ENCODE measurements at regions not wholly inside any gene's neighbourhood (a gene's known extent, or its start where the extent isn't known, plus 50 kb on each side); places are given as distances from the start of the nearest gene placed in this dataset.

DNA sequence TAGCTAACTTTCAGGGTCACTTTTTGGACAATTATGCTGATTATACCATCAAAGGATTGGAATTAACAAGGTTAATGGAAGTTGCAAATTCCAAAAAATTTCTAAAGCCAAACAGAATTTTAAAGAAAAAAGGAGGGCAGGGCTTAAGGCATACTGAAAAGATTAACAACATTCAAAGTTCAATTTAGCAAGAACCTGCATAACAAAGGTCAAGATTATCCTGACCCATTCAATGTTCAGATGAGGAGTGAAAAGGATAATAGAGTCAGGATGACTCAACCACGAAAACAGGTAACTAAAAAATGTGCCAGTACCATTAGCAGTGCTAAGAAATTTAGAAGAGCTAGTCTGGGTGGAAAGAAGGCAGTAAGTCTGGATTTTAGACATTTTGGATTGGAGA lies 139.8 kb upstream of the HNMT start:
- no peak for DNase-seq (ENCODE audit: low read depth)

- no peak for DNase-seq (ENCODE audit: low read depth)
These were observed 137.6 kb upstream of the HNMT start for GRCh38 chr2:137826373-137827372.

GRCh38 chr2:137828624-137829023 lies 135.6 kb upstream of the HNMT start:
- DNase-seq (ENCODE audit: low read depth): no peak

DNA sequence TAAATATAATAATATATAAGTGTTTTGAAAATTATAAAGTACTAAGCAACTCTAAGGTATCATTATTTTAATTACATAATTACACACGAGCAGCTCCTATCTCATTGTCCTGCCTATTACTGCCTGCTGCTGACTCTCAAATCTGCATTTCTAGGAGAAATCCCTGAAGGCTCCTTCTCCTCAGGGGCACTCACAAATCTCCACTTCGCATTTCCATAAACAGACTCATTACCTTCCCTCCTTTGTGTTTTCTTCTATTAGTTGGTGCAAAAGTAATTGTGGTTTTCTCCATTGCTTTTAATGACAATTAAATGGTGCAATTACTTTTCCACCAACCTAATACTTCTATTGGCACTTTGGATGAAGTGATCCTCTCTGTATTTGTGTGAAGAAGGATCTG lies 135.0 kb upstream of the HNMT start:
- DNase-seq (ENCODE audit: low read depth): no peak

DNA sequence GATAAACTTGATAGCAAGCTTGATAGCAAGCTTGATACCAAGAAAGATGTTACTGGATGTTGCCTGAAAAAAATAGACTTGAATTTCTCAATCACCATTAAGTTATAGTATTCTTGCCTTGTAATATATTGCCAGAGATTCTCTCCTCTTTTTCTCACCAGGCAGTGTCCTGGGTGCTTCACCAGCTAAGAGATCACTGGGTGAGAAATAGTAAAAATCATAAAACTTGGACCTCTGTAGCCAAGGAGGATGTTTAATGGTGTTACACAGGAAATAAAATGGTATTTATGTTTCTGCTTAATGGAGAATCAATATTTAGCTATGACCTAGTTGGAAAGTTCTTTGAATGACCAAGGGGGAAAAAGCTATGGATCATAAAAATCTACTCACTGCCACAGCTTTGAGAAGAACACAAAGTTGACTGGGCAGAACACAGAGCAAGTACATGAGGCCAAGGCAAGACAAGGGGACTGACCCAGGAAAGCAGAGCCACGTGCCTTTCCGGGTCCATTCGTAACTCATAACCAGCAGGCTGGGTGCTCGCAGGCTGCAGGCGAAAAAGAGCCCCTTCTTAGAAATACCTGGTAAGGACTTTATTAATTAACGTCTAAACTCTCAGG lies 129.4 kb upstream of the HNMT start:
- no peak for DNase-seq (ENCODE audit: low read depth)

DNA sequence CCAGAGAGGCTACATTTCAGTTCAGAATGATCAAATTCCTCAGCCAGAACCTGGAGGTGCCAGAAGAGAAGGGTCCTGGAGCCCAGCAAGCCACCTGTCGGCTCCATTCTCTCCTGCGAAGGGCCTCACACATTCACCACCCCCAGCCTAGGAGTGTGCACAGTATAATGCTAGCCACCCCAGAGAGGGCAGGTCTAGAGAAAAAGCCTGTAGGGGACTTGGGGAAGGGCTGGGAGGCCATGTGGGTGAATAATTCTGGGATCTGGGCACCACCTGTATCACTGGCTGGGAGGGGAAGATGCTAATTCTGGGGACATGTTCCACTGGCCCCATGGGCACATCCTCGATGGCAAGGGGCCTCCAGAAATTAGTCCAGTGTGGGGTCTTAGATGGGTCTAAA lies 127.6 kb upstream of the HNMT start:
- DNase-seq (ENCODE audit: low read depth): no peak

- DNase-seq (ENCODE audit: low read depth): no peak
These were observed 126.4 kb upstream of the HNMT start for GRCh38 chr2:137837830-137838229.

DNA sequence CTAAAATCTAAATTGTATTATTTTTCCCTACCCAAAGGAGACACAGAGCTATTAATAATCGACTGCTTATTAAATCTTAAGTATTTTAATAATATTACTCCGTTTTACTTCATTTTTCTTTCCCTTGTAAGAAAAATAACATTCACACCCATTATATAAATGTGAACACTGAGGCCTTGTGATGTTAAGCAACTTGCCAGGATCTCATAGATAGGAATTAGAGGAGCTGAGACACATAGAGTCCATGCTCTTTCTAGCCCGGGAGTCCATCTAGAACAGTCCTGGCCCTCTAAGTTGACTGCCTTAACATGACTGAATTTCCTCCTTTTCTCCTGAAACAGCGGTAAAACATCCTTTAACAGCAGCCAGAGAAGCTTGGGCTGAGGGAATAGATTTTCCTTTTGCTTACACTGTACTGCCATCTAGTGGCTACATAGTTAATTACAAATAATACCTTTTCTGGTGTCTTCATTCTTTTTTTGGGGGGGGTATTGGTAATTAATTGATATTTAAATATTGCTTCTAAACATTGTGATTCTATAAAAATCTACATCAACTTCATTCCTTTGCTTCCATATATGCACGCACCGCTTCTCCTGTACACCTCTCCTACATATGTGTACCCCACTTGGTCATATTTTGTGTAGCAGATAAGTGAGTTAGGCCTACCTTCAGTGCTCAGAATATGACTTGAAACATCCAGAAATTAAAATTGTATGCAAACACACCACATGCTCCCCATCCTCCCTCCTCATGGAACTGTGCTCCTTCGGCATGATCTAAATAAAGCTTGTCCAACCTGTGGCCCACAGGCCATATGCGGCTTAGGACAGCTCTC lies 125.8 kb upstream of the HNMT start:
- peak; percentile 36 for DNase-seq (ENCODE audit: low read depth)

- no peak for DNase-seq (ENCODE audit: low read depth)
These were observed 121.8 kb upstream of the HNMT start for GRCh38 chr2:137842430-137842829.

DNA sequence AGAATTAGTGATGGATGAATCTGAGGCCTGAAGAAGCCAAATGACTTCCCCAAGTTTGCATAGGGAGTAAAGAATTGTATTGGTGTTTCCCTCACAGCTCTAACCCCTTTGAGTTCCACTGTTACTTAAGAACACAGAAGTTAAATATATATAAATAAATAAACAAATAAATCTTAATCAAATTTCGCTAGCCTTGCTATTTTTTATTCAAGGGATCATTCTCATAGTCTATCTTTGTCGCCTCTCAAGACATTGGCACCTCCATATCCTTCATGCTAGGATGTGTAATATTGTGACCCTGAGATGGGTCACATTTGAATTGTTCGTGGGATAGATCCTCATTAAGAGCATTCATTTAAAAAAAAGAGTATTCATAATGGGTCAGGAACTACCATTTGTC lies 121.3 kb upstream of the HNMT start:
- no peak for DNase-seq (ENCODE audit: low read depth)

- no peak for DNase-seq (ENCODE audit: low read depth)
These were observed 118.9 kb upstream of the HNMT start for GRCh38 chr2:137845422-137845821.

GRCh38 chr2:137846993-137847392 lies 117.3 kb upstream of the HNMT start:
- DNase-seq (ENCODE audit: low read depth): no peak

GRCh38 chr2:137847443-137847842 lies 116.8 kb upstream of the HNMT start:
- no peak for DNase-seq (ENCODE audit: low read depth)

DNA sequence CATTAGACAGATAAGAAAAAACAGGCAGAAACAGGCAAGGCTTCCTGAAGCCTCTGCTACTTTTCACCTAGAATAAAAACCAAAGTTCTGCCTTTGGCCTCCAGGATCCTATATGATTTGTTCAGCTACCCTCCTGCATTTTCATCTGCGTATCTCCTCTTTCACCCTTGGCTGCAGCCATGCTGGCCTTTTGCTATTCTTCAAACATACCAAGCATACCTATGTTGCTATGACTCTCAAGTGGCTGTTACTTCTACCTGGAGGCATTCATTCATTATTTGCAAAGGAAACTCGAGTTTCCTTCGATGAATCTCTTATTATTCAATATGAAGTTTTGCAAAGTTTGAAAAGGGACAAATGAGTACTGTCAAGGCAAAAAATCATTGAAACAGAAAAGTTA lies 106.4 kb upstream of the HNMT start:
- DNase-seq (ENCODE audit: low read depth): no peak

DNA sequence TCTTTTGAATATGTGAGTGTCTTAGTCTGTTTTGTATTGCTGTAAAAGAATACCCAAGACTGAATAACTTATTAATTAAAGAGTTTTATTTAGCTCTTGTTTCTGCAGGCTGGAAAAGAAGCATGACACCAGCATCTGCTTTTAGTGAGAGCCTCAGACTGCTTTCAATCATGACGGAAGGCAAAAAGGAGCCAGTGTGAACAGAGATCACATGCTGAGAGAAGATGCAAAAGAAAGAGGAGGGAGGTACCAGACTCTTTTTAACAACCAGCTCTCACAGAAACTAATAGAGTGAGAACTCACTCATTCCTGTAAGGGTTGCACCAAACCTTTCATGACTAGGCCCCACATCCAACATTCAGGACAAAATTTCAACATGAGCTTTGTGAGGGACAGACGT lies 101.6 kb upstream of the HNMT start:
- DNase-seq (ENCODE audit: low read depth): no peak

DNA sequence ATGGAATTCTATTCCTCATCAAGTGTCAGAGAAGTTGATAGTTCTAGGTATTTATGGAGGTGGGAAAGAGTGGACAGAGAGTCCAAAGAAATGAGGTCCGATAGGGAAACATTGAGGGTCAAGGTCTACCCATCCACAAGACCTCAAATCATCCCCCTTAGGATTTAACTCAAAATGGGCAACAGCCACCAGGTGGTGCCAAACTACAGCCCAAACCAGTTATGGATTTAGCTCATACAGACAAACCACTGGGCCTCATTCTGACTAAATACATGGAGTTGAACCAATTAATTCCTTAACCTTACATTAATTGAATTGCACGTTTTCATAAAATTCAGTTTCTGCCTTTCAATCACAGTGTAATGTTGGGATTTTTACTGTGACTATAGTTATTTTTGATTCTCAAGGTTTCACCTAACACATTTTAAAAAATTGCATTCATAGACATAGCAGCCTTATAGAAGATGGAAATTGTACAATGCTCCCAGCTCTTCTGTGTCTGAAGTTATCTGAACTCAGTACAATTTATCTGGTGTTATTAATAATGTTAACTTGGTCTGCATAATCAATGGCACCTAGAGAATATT lies 98.2 kb upstream of the HNMT start:
- peak; percentile 23 for DNase-seq (ENCODE audit: low read depth)

- no peak for DNase-seq (ENCODE audit: low read depth)
These were observed 93.6 kb upstream of the HNMT start for GRCh38 chr2:137870682-137871081.

GRCh38 chr2:137872577-137872976 lies 91.7 kb upstream of the HNMT start:
- DNase-seq (ENCODE audit: low read depth): no peak

DNA sequence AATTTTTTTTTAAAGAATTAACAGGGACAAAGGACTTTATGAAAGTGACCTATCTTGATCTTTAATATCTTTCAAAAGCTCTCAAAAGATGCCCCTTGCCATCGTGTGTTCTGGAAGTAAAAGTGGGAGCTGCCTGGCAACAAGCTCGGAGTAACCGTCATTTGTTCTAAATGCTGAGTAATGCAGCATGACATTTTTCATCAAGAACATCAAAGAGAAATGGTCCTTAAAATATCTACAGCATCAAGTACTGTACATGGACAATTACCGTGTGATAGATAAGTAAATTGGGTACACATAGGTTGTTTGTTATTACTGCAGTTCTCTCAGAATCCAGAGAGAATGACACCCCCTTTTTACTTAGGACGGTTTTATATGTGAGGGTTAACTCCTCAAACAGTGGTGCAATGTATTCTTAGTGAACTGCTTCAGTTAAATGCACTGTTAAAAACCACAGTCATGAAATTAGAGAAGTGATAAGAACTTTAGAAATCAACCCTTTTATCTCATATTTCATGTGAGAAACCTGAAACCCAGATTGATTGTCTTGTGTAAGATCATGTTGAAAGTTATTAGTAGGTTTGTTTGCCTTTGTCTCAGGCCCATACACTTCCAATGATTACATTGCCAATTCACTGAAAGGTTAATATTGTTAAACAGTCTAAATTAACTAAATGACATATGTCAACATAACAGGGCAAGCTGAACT lies 90.6 kb upstream of the HNMT start:
- DNase-seq (ENCODE audit: low read depth): no peak

DNA sequence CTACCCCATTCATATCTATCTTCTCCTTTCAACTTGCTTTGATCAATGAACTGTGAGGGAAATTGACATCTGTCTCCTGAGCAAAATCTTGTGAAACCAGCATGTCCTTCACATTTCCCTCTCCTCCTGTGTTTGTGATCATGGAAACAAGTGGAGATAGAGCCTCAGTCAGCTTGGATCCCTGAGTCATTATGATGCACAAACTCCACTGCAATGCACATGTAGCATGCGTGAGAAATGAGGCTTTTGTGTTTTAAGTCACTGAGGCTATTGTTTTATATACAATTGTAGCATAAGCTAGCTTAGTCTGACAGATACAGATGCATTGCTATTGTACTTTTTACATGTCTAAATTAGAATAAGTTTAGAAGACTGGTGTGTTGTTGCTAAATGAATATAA lies 85.2 kb upstream of the HNMT start:
- no peak for DNase-seq (ENCODE audit: low read depth)

- no peak for DNase-seq (ENCODE audit: low read depth)
These were observed 82.6 kb upstream of the HNMT start for GRCh38 chr2:137881711-137882110.

Measured in fibroblast of the conjunctiva (primary cell).